ENCODE measurements at regions not wholly inside any gene's neighbourhood (a gene's known extent, or its start where the extent isn't known, plus 50 kb on each side); places are given as distances from the start of the nearest gene placed in this dataset.

DNA sequence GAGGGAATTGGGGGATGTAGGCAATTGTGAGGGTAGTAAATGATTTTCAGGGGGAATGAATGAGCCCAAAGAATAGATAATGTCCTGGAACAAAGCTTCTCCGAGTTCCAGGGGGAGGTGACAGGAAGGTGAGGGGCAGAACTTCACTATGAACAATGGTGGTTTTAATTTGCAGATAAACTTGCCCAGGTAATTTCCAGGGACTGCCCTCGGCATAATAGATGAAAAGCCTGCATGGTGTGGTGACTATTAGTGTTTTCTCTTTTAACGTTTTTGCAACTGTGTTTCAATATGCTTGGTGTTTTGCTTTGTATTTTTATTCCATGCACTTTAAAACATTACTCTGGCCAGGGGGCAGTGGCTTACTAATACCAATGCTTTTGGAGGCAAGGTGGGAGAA lies 325.2 kb upstream of the RGS6 start:
- no peak for TF ChIP-seq POLR2A (IDR thresholded peaks at IDR 0.05; ENCODE audit: low read length)
- TF ChIP-seq GATA1 (IDR thresholded peaks at IDR 0.05; ENCODE audit: low read depth, low read length) = no peak

Data from erythroblast (primary cell).